LNCaP clone FGC (cell line): ENCODE measurements at regions not wholly inside any gene's neighbourhood (a gene's known extent, or its start where the extent isn't known, plus 50 kb on each side); places are given as distances from the start of the nearest gene placed in this dataset.
A peak's percentile ranks its signal among the peaks of the same experiment; 100 is the strongest.

ENCODE experiments used
- DNase-seq: peaks from one replicate; pipeline ENCODE4 v3.0.0-alpha.2; 2011; ENCODE audit warnings: low read depth
- H3K4me3 ChIP-seq: 2 replicates; pipeline ENCODE4 v1.5.1; 2011; ENCODE audit warnings: mild to moderate bottlenecking, low read depth, low read length, control low read depth
- TF ChIP-seq, protein P1 (sequence below): IDR thresholded peaks from 2 replicates; pipeline ENCODE4 v1.5.1; 2012; ENCODE audit warnings: mild to moderate bottlenecking; ENCODE audit not compliant: control insufficient read depth, insufficient read depth; ENCODE audit errors: extremely low read depth

DNA sequence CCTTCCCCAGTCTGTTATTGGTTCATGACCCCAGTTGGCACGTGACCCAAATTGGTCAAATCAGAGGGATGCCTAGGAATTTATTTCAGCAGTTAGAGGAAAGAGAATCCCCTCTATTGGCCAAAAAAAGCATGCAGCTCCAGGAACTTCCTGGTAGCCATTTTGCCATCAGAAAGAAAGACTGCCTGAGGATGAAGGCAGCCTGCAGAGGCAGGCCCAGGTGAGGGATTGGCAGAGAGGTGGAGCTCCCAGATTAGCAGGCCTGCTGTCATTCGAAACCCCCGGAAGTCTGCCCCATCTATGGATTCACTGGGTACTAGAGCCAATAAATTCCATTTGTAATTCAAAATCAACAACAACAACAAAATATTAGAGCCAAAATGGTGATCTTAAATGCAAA is 207.6 kb downstream of the CWF19L2 start:
- DNase-seq: no peak
- H3K4me3 ChIP-seq: no peak overlapping the region
- TF ChIP-seq, protein P1, sequence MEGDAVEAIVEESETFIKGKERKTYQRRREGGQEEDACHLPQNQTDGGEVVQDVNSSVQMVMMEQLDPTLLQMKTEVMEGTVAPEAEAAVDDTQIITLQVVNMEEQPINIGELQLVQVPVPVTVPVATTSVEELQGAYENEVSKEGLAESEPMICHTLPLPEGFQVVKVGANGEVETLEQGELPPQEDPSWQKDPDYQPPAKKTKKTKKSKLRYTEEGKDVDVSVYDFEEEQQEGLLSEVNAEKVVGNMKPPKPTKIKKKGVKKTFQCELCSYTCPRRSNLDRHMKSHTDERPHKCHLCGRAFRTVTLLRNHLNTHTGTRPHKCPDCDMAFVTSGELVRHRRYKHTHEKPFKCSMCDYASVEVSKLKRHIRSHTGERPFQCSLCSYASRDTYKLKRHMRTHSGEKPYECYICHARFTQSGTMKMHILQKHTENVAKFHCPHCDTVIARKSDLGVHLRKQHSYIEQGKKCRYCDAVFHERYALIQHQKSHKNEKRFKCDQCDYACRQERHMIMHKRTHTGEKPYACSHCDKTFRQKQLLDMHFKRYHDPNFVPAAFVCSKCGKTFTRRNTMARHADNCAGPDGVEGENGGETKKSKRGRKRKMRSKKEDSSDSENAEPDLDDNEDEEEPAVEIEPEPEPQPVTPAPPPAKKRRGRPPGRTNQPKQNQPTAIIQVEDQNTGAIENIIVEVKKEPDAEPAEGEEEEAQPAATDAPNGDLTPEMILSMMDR: no peak

- no peak overlapping the region for H3K4me3 ChIP-seq
- no peak for DNase-seq
- TF ChIP-seq, protein P1: no peak
These were observed 208.6 kb downstream of the CWF19L2 start for GRCh38 chr11:107249054-107249453.

DNA sequence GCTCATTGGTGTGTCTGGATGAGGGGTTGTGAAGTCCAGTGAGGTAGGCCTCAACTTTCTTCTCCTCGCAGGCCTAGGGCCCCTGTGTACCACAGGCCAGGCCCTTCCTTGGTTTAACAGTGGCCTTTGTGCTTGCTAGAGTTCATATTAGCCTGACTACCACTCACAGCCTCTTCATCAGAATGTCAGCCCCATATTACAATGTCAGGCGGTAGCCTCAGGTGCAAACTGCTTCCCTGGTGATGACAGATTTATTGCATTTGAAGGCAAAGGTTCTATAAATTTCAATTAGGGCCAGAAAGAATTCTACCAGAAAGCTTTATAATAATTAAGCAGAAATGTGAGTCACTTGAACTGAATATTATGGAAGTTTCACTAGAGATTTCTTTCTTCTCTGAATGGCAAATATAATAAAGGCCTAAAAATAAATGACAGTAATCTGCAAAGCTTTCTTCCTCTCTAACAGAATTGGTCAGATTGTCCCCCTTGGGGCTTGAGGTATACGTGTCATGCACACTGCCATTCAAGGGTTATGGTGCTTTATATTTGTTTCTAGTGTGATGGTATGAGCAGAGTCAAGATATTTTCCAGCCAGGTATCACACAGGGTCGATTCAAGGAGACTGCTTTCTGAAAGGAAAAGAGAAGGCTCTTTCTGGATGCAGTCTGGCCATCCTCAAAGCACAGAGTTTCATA is 210.3 kb downstream of the CWF19L2 start:
- DNase-seq: no peak
- H3K4me3 ChIP-seq: no peak overlapping the region
- TF ChIP-seq, protein P1: no peak

DNA sequence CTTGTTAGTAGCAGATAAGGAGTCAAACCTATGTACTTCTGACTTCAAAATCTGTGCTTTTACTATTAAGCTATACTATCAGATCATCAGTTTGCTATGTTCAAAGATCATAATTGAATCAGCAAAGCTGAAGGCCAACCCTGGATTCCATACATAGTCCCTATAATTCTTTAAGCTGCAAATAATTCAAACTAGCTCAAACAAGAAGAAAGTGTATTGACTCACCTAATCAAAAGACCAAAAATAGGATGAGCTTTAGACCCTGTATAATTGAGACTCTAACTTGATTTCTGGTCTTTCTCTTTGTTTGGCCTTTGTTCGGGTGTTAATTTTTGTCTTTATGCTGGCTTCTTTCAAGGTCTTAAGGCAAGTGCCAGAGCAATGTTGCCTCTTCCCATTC is 213.7 kb downstream of the CWF19L2 start:
- DNase-seq: no peak
- TF ChIP-seq, protein P1: no peak
- H3K4me3 ChIP-seq: no peak overlapping the region

DNA sequence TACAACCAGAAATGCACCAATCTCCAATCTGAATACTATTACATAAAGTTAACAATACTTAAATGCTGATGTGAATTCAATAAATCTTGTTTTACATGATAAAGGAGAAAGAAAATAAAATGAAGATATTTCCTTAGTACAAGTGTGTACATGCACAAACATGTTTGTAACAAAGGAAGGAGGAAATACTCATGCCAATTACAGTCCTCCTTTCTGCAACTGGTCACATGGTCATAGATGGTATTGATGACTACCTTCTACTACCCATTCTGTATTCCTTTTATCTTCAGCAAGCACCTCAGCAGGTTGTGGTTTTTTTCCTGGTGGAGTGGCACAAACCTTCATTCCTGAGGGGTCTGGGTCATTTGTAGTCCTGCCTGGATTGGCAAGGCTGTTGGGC is 214.2 kb upstream of the GUCY1A2 start:
- no peak overlapping the region for H3K4me3 ChIP-seq
- TF ChIP-seq, protein P1: no peak
- DNase-seq: no peak

- peak; percentile 86 for DNase-seq
- TF ChIP-seq, protein P1: no peak
- H3K4me3 ChIP-seq: no peak overlapping the region
These were observed 206.6 kb upstream of the GUCY1A2 start for GRCh38 chr11:107224836-107225235.

DNA sequence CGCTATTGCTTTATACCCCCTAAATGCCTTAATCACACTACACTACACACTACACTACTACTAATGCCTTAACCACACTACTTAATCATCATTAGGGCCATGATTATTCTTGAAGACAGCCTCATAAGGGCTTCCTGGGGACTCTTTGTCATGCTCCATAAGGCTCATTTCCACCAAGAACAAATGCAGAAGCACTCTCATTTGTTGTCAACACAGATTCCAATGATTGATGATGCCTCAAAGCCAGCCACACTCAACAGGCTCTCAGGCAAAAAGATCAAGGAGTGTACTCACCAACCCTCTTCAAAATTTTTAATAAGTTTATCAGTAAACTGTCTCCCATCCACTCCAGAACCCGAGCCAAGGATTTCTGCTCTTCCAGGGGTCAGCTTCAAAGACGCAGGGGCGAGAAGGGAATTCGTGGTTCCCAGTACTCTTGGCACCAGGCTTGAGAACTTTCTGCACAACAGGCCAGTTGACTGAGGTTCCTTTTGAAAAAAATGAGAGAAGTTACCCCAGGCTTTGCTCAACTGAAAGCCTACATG is 204.7 kb upstream of the GUCY1A2 start:
- no peak for DNase-seq
- TF ChIP-seq, protein P1: no peak
- no peak overlapping the region for H3K4me3 ChIP-seq
